ENCODE measurements at regions not wholly inside any gene's neighbourhood (a gene's known extent, or its start where the extent isn't known, plus 50 kb on each side); places are given as distances from the start of the nearest gene placed in this dataset.

- TF ChIP-seq, protein P1, sequence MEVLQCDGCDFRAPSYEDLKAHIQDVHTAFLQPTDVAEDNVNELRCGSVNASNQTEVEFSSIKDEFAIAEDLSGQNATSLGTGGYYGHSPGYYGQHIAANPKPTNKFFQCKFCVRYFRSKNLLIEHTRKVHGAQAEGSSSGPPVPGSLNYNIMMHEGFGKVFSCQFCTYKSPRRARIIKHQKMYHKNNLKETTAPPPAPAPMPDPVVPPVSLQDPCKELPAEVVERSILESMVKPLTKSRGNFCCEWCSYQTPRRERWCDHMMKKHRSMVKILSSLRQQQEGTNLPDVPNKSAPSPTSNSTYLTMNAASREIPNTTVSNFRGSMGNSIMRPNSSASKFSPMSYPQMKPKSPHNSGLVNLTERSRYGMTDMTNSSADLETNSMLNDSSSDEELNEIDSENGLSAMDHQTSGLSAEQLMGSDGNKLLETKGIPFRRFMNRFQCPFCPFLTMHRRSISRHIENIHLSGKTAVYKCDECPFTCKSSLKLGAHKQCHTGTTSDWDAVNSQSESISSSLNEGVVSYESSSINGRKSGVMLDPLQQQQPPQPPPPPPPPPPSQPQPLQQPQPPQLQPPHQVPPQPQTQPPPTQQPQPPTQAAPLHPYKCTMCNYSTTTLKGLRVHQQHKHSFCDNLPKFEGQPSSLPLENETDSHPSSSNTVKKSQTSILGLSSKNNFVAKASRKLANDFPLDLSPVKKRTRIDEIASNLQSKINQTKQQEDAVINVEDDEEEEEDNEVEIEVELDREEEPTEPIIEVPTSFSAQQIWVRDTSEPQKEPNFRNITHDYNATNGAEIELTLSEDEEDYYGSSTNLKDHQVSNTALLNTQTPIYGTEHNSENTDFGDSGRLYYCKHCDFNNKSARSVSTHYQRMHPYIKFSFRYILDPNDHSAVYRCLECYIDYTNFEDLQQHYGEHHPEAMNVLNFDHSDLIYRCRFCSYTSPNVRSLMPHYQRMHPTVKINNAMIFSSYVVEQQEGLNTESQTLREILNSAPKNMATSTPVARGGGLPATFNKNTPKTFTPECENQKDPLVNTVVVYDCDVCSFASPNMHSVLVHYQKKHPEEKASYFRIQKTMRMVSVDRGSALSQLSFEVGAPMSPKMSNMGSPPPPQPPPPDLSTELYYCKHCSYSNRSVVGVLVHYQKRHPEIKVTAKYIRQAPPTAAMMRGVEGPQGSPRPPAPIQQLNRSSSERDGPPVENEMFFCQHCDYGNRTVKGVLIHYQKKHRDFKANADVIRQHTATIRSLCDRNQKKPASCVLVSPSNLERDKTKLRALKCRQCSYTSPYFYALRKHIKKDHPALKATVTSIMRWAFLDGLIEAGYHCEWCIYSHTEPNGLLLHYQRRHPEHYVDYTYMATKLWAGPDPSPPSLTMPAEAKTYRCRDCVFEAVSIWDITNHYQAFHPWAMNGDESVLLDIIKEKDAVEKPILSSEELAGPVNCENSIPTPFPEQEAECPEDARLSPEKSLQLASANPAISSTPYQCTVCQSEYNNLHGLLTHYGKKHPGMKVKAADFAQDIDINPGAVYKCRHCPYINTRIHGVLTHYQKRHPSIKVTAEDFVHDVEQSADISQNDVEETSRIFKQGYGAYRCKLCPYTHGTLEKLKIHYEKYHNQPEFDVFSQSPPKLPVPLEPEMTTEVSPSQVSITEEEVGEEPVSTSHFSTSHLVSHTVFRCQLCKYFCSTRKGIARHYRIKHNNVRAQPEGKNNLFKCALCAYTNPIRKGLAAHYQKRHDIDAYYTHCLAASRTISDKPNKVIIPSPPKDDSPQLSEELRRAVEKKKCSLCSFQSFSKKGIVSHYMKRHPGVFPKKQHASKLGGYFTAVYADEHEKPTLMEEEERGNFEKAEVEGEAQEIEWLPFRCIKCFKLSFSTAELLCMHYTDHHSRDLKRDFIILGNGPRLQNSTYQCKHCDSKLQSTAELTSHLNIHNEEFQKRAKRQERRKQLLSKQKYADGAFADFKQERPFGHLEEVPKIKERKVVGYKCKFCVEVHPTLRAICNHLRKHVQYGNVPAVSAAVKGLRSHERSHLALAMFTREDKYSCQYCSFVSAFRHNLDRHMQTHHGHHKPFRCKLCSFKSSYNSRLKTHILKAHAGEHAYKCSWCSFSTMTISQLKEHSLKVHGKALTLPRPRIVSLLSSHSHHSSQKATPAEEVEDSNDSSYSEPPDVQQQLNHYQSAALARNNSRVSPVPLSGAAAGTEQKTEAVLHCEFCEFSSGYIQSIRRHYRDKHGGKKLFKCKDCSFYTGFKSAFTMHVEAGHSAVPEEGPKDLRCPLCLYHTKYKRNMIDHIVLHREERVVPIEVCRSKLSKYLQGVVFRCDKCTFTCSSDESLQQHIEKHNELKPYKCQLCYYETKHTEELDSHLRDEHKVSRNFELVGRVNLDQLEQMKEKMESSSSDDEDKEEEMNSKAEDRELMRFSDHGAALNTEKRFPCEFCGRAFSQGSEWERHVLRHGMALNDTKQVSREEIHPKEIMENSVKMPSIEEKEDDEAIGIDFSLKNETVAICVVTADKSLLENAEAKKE (CRISPR knock-in tag; IDR thresholded peaks at IDR 0.05) = no peak
- TF ChIP-seq JUNB (IDR thresholded peaks at IDR 0.05; ENCODE audit: unreplicated experiment) = no peak
- no peak for TF ChIP-seq NANOG (IDR thresholded peaks at IDR 0.05; ENCODE audit: borderline replicate concordance)
- no peak for TF ChIP-seq ZNF114 (CRISPR knock-in tag; IDR thresholded peaks at IDR 0.05)
- TF ChIP-seq POLR2AphosphoS5 (IDR thresholded peaks at IDR 0.05; ENCODE audit: low read depth) = no peak
- TF ChIP-seq CREB1 (CRISPR knock-in tag; IDR thresholded peaks at IDR 0.05; ENCODE audit: low read depth) = no peak
Observed at GRCh38 chr5:144742361-144742760, 571.7 kb downstream of the KCTD16 start (continued).

- Histone ChIP-seq H3K36me3 (ENCODE audit: insufficient read depth) (no peaks in the 10 kb centered on the region), H3K27me3 (ENCODE audit: insufficient read depth) (no peaks in the 10 kb centered on the region), H3F3A (replicated peaks; ENCODE audit: low read depth) (no peaks in the 10 kb centered on the region), H4K20me1 (replicated peaks; ENCODE audit: insufficient read depth) (no peaks in the 10 kb centered on the region), H3K4me3 (no peak overlapping the region), H3K4me2 (no peak overlapping the region), H3K4me1 (ENCODE audit: insufficient read depth) (no peaks in the 10 kb centered on the region), H3K79me2 (replicated peaks; ENCODE audit: insufficient read depth) (no peaks in the 10 kb centered on the region), H3K27ac (ENCODE audit: low read depth) (no peak overlapping the region), H2AFZ (no peak overlapping the region), H3K9me2 (ENCODE audit: insufficient read depth) (0 out of 2 replicates have a peak, but pooled peaks cover 3% of the 10 kb centered on the region)
- Mint-ChIP-seq H3K36me3 (ENCODE audit: low read depth) (peaks cover 13% of the 10 kb centered on the region; the same call in 1 of the 3 replicates), H3K9me3 (peaks cover 28% of the 10 kb centered on the region), H3K27ac (no peak overlapping the region), H3K4me1 (peaks cover 6% of the 10 kb centered on the region; the same call in 1 of the 3 replicates), H3K27me3 (ENCODE audit: insufficient read depth, low read depth, poor library complexity) (peaks cover 2% of the 10 kb centered on the region), H3K4me3 (no peak overlapping the region)
- DNase-seq (ENCODE audit: low spot score) = no peak
- no peak for ATAC-seq
- TF ChIP-seq, protein P1 (CRISPR knock-in tag; IDR thresholded peaks at IDR 0.05) = no peak
- TF ChIP-seq NANOG (IDR thresholded peaks at IDR 0.05; ENCODE audit: borderline replicate concordance) (no peak), CREB1 (CRISPR knock-in tag; IDR thresholded peaks at IDR 0.05; ENCODE audit: low read depth) (no peak)
- TF ChIP-seq, protein P2, sequence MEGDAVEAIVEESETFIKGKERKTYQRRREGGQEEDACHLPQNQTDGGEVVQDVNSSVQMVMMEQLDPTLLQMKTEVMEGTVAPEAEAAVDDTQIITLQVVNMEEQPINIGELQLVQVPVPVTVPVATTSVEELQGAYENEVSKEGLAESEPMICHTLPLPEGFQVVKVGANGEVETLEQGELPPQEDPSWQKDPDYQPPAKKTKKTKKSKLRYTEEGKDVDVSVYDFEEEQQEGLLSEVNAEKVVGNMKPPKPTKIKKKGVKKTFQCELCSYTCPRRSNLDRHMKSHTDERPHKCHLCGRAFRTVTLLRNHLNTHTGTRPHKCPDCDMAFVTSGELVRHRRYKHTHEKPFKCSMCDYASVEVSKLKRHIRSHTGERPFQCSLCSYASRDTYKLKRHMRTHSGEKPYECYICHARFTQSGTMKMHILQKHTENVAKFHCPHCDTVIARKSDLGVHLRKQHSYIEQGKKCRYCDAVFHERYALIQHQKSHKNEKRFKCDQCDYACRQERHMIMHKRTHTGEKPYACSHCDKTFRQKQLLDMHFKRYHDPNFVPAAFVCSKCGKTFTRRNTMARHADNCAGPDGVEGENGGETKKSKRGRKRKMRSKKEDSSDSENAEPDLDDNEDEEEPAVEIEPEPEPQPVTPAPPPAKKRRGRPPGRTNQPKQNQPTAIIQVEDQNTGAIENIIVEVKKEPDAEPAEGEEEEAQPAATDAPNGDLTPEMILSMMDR (conservative IDR thresholded peaks at IDR 0.05; ENCODE audit: low read depth in 2 of 2) = no peak
Observed at GRCh38 chr5:144731786-144732185, 561.1 kb downstream of the KCTD16 start.

All from GM23338 (cell line).